Upper lobe of left lung (tissue), 4 donors: ENCODE measurements at regions not wholly inside any gene's neighbourhood (a gene's known extent, or its start where the extent isn't known, plus 50 kb on each side); places are given as distances from the start of the nearest gene placed in this dataset.

Experiments
- EP300 ChIP-seq, 4 donors: sonication (generic); formaldehyde crosslinking; IDR thresholded peaks; one replicate each; pipeline ENCODE4 v1.5.1; 2017; ENCODE audit warnings: antibody characterized with exemption in 4 of 4, control low read depth in 2 of 4
- TF ChIP-seq, protein P1 (sequence below), 6 experiments: fragments of 450-650 bp in 4 of 6; fragments of 200-600 bp in 2 of 6; sonication (generic) in 2 of 6; IDR thresholded peaks; one replicate each; pipeline ENCODE4 v1.5.1; 2016 to 2019; ENCODE audit warnings: antibody characterized with exemption in 6 of 6

- TF ChIP-seq, protein P1, sequence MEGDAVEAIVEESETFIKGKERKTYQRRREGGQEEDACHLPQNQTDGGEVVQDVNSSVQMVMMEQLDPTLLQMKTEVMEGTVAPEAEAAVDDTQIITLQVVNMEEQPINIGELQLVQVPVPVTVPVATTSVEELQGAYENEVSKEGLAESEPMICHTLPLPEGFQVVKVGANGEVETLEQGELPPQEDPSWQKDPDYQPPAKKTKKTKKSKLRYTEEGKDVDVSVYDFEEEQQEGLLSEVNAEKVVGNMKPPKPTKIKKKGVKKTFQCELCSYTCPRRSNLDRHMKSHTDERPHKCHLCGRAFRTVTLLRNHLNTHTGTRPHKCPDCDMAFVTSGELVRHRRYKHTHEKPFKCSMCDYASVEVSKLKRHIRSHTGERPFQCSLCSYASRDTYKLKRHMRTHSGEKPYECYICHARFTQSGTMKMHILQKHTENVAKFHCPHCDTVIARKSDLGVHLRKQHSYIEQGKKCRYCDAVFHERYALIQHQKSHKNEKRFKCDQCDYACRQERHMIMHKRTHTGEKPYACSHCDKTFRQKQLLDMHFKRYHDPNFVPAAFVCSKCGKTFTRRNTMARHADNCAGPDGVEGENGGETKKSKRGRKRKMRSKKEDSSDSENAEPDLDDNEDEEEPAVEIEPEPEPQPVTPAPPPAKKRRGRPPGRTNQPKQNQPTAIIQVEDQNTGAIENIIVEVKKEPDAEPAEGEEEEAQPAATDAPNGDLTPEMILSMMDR (IDR thresholded peaks at IDR 0.05), result no peak
- TF ChIP-seq EP300 (IDR thresholded peaks at IDR 0.05), result no peak
Observed at GRCh38 chrX:40298069-40298468, 200.3 kb upstream of the BCOR start.
